ENCODE measurements at regions not wholly inside any gene's neighbourhood (a gene's known extent, or its start where the extent isn't known, plus 50 kb on each side); places are given as distances from the start of the nearest gene placed in this dataset.

GRCh38 chr3:64925575-64925974, 237.8 kb upstream of the ADAMTS9 start:
- no peak for TF ChIP-seq POLR2AphosphoS5 (IDR thresholded peaks at IDR 0.05)
- no peak for TF ChIP-seq CTCF (IDR thresholded peaks at IDR 0.05)
- no peak for TF ChIP-seq POLR2A (IDR thresholded peaks at IDR 0.05; ENCODE audit: low read depth)
